ENCODE measurements at regions not wholly inside any gene's neighbourhood (a gene's known extent, or its start where the extent isn't known, plus 50 kb on each side); places are given as distances from the start of the nearest gene placed in this dataset.

DNA sequence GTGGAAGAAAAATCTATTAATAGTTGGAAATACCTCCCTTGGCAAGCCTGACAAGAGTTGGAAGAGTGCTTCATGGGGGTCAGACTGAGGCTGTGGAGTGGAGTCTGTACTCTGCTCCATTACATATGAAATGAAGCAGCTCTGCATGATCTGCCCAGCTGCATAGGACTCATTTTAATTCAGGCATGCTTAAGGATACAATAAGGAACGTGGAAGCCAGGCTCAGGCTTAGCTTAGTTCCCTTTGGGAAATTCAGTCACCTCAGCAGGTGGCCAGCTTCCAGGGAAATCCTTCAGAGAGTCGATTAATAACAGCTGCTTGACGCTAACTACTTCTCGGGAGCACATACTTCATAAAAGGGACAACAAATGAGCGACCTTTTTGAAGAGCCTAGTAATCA lies 1672.9 kb upstream of the WWC1 start:
- Histone ChIP-seq H3K4me3 (ENCODE audit: low read depth in 1 of 3, low read length in 3 of 3) (no peak overlapping the region), H3K9ac (ENCODE audit: low read depth in 1 of 2, low read length in 2 of 2) (no peak overlapping the region), H3K9me3 (ENCODE audit: control insufficient read depth in 4 of 4, low read length in 3 of 4) (no peaks in the 10 kb centered on the region), H3K4me1 (ENCODE audit: control insufficient read depth in 4 of 4, insufficient read depth in 4 of 4, low read length in 3 of 4) (no peaks in the 10 kb centered on the region), H3K27me3 (ENCODE audit: control insufficient read depth in 4 of 4, insufficient read depth in 4 of 4, low read length in 3 of 4) (no peaks in the 10 kb centered on the region), H3K36me3 (ENCODE audit: control insufficient read depth in 4 of 4, insufficient read depth in 3 of 4, low read depth in 1 of 4, low read length in 3 of 4) (no peaks in the 10 kb centered on the region), H3K27ac (ENCODE audit: low read depth in 1 of 2, low read length in 2 of 2) (no peak overlapping the region)
- WGBS, result 77% methylated on average over 5 of the region's 5 CpGs
- no peak for DNase-seq (ENCODE audit: low spot score)
- TF ChIP-seq SP1 (IDR thresholded peaks at IDR 0.05) (no peak), YY1 (IDR thresholded peaks at IDR 0.05) (no peak), RAD21 (IDR thresholded peaks at IDR 0.05) (no peak), FOXA2 (IDR thresholded peaks at IDR 0.05) (no peak), HNF4G (IDR thresholded peaks at IDR 0.05) (no peak), ZBTB33 (IDR thresholded peaks at IDR 0.05) (no peak), NR2F2 (IDR thresholded peaks at IDR 0.05) (no peak), EGR1 (IDR thresholded peaks at IDR 0.05; ENCODE audit: low read depth in 2 of 2) (no peak), GABPA (IDR thresholded peaks at IDR 0.05 in 1 of 2, conservative IDR thresholded peaks at IDR 0.05 in 1 of 2) (no peak), JUND (IDR thresholded peaks at IDR 0.05) (no peak), RXRA (IDR thresholded peaks at IDR 0.05) (no peak), HNF4A (conservative IDR thresholded peaks at IDR 0.05) (no peak), CTCF (IDR thresholded peaks at IDR 0.05; ENCODE audit: low read depth, low read length, missing input control) (no peak)
- TF ChIP-seq, protein P1, sequence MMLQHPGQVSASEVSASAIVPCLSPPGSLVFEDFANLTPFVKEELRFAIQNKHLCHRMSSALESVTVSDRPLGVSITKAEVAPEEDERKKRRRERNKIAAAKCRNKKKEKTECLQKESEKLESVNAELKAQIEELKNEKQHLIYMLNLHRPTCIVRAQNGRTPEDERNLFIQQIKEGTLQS (IDR thresholded peaks at IDR 0.05), result no peak
- TF ChIP-seq, protein P2, sequence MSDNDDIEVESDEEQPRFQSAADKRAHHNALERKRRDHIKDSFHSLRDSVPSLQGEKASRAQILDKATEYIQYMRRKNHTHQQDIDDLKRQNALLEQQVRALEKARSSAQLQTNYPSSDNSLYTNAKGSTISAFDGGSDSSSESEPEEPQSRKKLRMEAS (IDR thresholded peaks at IDR 0.05), result no peak
- TF ChIP-seq, protein P3, sequence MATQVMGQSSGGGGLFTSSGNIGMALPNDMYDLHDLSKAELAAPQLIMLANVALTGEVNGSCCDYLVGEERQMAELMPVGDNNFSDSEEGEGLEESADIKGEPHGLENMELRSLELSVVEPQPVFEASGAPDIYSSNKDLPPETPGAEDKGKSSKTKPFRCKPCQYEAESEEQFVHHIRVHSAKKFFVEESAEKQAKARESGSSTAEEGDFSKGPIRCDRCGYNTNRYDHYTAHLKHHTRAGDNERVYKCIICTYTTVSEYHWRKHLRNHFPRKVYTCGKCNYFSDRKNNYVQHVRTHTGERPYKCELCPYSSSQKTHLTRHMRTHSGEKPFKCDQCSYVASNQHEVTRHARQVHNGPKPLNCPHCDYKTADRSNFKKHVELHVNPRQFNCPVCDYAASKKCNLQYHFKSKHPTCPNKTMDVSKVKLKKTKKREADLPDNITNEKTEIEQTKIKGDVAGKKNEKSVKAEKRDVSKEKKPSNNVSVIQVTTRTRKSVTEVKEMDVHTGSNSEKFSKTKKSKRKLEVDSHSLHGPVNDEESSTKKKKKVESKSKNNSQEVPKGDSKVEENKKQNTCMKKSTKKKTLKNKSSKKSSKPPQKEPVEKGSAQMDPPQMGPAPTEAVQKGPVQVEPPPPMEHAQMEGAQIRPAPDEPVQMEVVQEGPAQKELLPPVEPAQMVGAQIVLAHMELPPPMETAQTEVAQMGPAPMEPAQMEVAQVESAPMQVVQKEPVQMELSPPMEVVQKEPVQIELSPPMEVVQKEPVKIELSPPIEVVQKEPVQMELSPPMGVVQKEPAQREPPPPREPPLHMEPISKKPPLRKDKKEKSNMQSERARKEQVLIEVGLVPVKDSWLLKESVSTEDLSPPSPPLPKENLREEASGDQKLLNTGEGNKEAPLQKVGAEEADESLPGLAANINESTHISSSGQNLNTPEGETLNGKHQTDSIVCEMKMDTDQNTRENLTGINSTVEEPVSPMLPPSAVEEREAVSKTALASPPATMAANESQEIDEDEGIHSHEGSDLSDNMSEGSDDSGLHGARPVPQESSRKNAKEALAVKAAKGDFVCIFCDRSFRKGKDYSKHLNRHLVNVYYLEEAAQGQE (IDR thresholded peaks at IDR 0.05), result no peak

- no peak for DNase-seq (ENCODE audit: low spot score)
- no peak for TF ChIP-seq RXRA (IDR thresholded peaks at IDR 0.05)
Measured at GRCh38 chr5:166624573-166624972, 1666.9 kb upstream of the WWC1 start.

More at GRCh38 chr5:166624573-166624972, 1666.9 kb upstream of the WWC1 start:
- no peaks in the 10 kb centered on the region for H3K9me3 ChIP-seq (ENCODE audit: control insufficient read depth in 4 of 4, low read length in 3 of 4)
- no peaks in the 10 kb centered on the region for H3K4me1 ChIP-seq (ENCODE audit: control insufficient read depth in 4 of 4, insufficient read depth in 4 of 4, low read length in 3 of 4)
- no peak overlapping the region for H3K9ac ChIP-seq (ENCODE audit: low read depth in 1 of 2, low read length in 2 of 2)
- no peaks in the 10 kb centered on the region for H3K27me3 ChIP-seq (ENCODE audit: control insufficient read depth in 4 of 4, insufficient read depth in 4 of 4, low read length in 3 of 4)
- WGBS, result 18% methylated on average over 3 of the region's 3 CpGs
- no peak overlapping the region for H3K27ac ChIP-seq (ENCODE audit: low read depth in 1 of 2, low read length in 2 of 2)
- no peaks in the 10 kb centered on the region for H3K36me3 ChIP-seq (ENCODE audit: control insufficient read depth in 4 of 4, insufficient read depth in 3 of 4, low read depth in 1 of 4, low read length in 3 of 4)
- H3K4me3 ChIP-seq (ENCODE audit: low read depth in 1 of 3, low read length in 3 of 3), result no peak overlapping the region

All from liver (tissue), 8 donors.